Frontal cortex (tissue), 3 donors: ENCODE measurements at regions not wholly inside any gene's neighbourhood (a gene's known extent, or its start where the extent isn't known, plus 50 kb on each side); places are given as distances from the start of the nearest gene placed in this dataset.
A peak's percentile ranks its signal among the peaks of the same experiment; 100 is the strongest.

Experiments
- DNase-seq, 2 donors: peaks; one replicate each; pipeline ENCODE4 v3.0.0; 2012; ENCODE audit warnings: low spot score in 2 of 2
- FAIRE-seq: peaks from 2 replicates; lab custom pipeline; 2012; peaks lifted over from hg19 to GRCh38; lab: Jason Lieb, UNC
- donor health status: control.
- donor health status: control.
- donor health status: control.

DNA sequence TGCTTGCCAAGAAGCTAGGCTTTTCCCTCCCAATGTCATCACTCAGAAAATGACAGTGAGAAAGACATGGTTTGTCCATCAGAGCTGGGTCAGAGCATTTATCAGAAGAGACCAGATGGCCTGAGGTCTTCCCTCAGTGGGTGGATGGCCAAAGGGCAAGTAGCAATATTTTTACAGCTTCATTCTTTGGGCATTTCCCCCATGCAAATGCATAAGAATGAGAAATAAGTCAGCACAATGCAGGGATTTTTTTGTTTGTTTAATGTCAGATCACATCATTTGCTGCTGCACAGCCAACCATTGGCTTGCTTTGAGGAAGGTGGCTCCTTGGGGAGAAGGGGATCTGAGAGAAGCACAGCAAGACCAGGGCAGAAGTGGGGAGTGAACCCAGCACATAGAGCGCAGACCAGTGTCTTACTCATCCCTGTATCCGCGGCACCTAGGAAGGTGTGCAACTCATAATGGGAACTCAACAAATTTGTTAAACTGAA is 209.6 kb downstream of the SEMA6A start:
- DNase-seq = no peak
- FAIRE-seq = no peak

DNA sequence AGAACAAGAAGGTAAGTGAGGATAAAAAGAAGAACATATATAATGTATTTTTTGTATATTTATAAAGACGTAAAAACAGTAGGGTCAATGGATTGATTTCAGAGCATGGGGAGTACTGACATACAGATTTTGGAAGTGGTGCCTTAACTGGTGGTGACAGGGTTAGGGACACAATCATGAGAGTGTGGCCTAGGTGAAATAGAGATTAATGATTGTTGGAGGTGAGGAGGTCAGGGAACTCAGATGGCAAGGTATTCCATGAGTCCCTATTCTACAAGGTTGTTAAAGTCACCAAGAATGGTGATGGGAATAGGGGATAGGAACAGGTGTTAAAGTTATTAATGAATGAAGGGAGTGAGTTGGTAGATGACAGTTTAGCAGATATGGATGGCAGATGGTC is 210.8 kb downstream of the SEMA6A start:
- no peak for FAIRE-seq
- DNase-seq = no peak

DNA sequence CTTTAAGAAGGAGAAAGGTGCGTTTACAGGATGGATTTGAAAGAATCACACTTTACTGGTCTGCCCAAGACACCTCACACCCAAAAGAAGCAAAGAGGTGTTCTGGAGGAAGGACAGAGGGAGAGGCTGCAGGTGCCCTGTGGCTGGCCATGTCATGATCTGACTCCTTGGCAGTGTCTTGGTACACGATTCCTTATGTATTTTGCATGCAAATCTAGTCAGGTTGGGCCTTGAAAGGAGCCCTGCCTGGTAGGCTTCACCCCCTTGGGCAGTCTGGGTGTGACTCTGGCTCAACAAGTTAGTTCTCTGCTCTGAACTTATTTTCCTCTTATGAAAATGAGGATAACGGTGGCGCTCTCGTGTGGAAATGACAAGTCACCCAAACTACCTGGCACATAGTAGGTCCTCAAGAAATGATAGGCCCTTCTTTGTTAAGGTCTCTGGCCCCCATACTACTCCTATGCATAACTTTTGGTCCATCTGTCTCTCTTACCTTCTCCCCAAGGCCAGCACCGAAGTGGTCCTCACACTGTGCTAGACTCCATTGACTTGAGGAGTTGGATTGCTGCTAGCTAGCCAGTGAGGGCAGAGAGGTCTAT is 212.5 kb downstream of the SEMA6A start:
- FAIRE-seq (no peak), DNase-seq (no peak)

DNA sequence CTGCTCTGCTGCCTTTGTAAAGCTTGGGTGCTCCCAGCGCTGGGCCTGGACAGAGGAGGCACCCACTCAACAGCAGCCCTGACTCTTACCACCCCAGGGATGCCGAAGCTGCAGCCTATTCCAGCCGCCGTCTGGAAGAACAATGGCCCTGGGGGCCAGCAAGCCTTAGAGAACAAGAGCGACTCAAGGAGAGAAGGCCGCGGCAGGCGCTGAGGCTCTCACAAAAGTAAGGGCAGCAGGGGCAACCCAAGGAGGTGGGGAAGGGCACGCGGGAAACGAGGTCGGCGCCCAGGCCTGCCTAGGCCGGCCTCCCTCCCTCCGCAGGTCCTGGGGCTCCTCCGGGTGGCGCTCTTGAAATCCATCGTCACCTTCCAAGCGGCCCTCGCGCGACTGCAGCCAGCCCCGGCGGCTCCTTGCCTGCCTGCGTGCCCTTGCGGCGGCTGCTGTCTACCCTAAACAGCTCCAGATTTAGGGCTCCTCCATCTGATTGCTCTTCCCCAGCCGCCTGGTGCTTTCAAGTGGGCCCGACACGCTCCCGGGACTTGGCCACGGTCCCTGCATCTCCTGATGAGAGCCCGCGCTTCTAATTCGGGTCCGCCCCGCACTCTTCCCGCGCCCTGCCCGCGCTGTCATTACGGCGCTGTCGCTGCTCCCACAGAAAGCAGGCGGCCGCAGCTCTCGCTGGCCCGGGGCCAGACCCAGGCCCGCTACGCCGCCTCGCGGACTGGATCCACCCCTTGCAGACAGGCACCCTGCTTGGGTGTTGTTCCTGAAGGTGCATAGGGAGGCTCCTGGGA is 213.3 kb downstream of the SEMA6A start:
- FAIRE-seq (no peak), DNase-seq (peak in 1 of 2 donors; percentile 52)

DNA sequence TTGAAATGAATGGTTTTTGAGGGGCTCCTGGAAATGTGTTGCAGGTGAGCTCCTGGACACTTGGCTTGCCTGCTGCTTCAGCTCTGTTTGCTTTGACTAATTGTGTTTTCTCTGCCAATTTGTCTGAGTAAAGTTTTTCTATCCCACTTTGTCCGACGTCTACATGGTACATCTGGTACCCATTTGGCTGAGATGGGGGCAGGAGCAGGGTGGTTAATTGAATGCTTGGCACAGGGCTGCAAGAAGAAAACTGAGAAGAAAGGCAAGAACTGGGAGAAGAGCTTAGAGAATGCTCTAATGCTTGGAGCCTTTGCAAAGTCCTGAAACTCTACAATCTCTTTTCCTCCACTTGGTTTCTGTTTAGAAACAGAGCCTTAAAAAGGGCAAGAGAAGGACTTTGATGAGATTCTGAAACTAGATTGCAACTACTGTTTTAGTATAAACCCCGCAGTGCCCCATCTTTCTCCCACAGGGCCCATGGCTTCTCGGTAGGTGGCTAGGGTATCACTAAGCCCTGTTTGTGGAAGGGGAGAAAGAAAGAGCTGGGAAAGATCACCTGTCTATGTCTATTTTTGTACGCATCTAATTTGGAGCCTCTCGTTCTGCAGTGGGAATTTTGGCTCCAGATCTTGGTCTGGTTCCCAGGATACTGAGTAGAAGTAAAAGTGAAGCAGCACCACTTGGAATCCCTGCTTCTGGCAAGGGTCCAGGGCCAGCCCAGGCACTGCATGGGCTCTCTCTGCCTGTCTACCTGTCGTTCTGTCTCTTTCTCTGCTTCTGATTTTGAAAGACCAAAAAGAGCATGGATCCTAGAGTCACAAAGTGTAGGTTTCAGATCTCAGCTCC is 214.4 kb downstream of the SEMA6A start:
- DNase-seq = peak in 1 of 2 donors; percentile 27
- no peak for FAIRE-seq

DNA sequence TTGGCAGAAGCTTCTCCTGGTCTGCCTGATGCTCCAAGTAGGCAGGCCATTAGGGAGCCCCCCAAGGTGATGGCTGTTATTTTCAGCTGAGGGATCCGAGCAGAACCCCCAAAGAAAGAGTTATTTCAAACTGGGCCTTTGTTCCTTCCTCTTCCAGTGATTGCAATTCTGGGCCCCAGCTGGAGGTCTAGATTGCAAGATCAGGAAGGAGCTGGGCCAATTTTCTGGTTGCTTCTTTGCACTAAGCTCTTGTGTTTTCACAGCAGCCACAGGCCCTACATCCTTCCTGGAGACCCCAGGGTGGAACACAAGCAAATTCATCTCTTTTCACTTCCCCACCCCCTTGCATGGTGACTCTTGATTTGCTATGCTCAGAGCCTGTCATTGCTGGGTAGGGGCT is 215.0 kb downstream of the SEMA6A start:
- FAIRE-seq (no peak), DNase-seq (no peak)

DNA sequence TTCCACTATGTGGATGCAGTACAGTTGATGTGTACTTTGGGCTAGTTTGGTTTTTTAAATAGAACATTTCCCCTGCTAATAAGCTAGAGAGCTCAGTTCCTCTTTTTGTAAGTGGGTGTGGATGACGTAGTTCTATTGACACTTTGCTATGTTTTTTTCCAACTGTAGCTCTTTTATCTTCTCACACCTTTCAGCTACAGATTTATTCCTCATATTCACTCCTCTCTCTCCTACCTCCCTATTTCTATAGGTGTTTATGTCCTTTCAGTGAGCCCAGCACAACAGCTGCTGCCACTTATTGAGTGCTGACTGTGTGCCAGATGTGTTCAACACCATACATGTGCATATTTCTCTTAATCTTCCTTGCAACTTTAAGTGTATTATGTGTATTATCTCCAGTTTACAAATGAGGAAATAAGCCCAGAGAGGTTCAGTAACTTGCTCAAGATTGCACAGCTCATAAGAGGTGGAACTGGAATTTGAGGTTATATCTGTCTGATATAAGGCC is 215.7 kb downstream of the SEMA6A start:
- DNase-seq = no peak
- no peak for FAIRE-seq

DNA sequence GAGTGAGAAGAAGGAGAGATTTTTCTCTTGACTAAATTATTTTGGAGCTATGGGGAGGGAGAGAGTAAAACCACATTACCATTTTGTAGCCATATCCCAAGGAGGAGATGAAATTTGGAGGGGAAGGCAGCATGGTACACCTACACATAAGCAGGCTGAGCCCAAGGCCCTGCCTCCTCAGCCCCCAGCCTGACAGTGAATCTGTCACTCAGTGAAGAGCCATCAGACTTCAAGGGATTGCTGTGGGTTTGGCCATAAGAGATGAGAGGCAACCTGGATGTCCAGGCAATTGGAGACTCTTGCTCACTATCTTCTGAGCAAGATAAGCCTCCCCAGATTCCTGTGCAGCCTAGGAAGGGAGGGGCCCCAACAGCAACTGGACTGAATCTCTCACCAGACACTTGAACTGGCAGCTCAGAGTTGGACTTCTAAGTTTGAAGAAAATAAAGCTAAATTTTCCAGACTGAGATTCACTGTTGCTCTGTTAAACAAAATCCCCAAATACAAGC is 216.6 kb downstream of the SEMA6A start:
- DNase-seq (no peak), FAIRE-seq (no peak)

DNA sequence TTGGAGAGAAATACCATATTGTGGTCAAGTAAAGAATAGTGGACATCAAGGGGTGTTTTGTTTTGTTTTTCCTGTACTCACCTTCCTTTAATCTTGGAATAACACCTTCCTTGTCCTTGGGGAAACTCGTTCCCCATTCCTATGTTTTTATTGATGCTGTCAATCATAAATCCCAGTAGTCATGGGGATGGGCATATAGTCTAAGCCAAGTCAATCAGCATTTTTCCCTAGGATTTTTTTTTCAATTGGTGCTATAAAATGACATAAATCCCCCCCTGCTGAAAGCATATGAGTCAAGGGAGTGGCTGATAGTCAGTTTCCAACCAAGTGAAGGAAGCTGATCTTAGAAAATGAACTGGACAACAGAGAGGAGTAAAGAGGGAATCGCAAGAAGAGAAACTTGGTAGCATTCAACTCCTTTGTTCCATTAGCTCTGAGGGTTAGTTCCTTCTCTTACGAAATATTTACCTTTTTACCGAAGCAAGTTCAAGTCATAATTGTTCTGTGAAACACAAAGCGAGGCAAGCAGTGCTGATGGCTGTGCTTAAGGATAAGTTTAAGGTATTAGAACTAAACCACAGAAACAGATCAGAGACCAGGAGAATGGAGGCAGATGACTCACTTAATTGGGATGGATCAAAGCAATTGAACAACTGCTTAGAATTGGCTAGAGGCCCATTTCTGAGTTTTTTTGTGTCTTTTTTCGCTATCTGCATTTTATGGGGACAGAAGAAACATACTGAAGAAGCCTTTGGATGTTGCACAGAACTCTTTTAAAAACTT is 218.6 kb downstream of the SEMA6A start:
- FAIRE-seq (no peak), DNase-seq (no peak)

DNA sequence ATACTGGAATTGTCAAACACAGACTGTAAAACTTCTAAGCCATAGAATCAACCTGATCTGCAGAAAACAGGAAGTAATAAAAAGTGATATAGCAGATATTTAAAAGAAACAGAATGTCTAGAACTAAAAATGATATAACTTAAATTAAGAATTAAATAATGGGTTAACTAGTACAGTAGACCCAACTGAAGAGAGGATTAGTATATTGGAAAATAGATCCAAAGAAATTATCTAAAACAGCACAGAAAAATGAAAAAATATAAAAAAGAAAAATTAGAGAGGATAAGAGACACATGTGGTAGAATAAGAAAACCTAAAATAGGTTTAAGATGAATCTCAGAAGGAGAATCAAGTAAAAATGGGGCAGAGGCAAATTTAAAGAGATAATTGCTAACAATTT is 219.9 kb downstream of the SEMA6A start:
- FAIRE-seq = no peak

DNA sequence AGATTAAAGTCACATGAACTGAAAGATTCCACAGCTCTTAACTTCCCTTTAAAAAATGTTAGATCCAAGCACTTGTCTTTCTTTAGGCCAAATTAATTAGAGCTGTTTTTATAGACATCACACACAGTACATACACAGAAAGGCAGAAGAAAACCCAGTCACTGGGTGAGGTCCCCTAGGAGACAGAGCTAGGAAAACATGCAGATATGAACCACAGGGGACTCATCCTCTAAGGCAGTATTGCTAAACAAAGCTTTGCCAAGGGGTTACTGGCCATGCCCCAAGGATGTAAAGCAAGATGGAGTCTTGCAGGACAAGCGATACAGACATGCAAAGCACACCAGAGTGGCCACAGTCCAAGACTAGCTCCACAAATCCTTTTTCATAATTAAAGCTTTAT is 227.0 kb downstream of the SEMA6A start:
- no peak for FAIRE-seq
- DNase-seq = no peak

More for the DNA sequence above, 219.9 kb downstream of the SEMA6A start:
- no peak for DNase-seq

DNA sequence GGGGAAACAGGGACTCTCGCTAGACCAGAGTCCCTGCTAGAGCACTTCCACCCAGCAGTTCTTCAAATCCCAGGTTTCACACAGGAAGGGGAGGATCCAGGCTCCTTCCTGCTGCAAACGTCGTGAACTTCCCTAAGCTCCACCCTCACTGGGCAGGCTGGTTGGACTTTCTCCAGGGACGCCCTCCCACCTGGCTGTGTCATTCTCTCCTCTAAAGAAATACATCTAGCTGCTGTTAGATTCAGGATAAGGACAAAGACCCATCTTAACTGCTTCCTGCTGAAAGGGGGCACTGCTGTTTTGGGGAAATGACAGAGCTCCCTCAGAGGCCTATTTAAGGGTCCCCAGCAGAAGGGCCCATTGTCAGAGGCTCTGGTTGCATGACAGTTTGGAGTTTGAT is 230.7 kb downstream of the SEMA6A start:
- FAIRE-seq (no peak), DNase-seq (no peak)
